ENCODE measurements at regions not wholly inside any gene's neighbourhood (a gene's known extent, or its start where the extent isn't known, plus 50 kb on each side); places are given as distances from the start of the nearest gene placed in this dataset.

DNA sequence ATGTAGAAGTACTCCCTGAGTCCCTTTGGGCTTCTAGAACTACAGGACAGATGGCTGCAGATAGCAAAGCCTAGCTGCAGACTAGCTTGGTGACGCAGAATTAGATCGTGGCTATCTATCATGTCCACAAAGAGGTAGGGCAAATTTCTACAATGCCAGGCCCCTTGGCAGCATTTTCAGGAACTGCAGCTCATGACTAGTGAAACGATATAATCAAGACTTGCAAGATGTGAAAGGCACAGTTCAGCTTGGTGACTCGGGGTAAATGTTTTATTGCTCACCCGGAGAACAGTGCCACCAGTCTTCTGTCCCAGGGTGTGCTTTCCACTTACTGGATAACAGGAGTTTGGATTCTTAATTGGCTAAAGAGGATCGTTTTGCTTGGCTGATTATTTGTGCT is 108.7 kb upstream of the LY86 start:
- Mint-ChIP-seq H3K27ac (no peak overlapping the region), H3K4me3 (no peak overlapping the region), H3K9me3 (peaks cover 11% of the 10 kb centered on the region), H3K4me1 (peaks cover 16% of the 10 kb centered on the region), H3K36me3 (no peaks in the 10 kb centered on the region), H3K27me3 (ENCODE audit: low read depth) (no peaks in the 10 kb centered on the region)
- TF ChIP-seq PRRX2 (CRISPR knock-in tag; IDR thresholded peaks at IDR 0.05), result no peak
- TF ChIP-seq ZNF281 (CRISPR knock-in tag; IDR thresholded peaks at IDR 0.05), result no peak
- TF ChIP-seq ETV6 (CRISPR knock-in tag; IDR thresholded peaks at IDR 0.05), result no peak
- TF ChIP-seq CBFB (CRISPR knock-in tag; IDR thresholded peaks at IDR 0.05; ENCODE audit: low read depth), result no peak
- TF ChIP-seq GTF2I (CRISPR knock-in tag; conservative IDR thresholded peaks at IDR 0.05), result no peak
- TF ChIP-seq, protein P1, sequence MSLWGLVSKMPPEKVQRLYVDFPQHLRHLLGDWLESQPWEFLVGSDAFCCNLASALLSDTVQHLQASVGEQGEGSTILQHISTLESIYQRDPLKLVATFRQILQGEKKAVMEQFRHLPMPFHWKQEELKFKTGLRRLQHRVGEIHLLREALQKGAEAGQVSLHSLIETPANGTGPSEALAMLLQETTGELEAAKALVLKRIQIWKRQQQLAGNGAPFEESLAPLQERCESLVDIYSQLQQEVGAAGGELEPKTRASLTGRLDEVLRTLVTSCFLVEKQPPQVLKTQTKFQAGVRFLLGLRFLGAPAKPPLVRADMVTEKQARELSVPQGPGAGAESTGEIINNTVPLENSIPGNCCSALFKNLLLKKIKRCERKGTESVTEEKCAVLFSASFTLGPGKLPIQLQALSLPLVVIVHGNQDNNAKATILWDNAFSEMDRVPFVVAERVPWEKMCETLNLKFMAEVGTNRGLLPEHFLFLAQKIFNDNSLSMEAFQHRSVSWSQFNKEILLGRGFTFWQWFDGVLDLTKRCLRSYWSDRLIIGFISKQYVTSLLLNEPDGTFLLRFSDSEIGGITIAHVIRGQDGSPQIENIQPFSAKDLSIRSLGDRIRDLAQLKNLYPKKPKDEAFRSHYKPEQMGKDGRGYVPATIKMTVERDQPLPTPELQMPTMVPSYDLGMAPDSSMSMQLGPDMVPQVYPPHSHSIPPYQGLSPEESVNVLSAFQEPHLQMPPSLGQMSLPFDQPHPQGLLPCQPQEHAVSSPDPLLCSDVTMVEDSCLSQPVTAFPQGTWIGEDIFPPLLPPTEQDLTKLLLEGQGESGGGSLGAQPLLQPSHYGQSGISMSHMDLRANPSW (CRISPR knock-in tag; conservative IDR thresholded peaks at IDR 0.05; ENCODE audit: low read depth), result no peak
- no peak for TF ChIP-seq ZNF396 (CRISPR knock-in tag; IDR thresholded peaks at IDR 0.05; ENCODE audit: borderline replicate concordance)
- no peak for TF ChIP-seq NR2C2 (CRISPR knock-in tag; IDR thresholded peaks at IDR 0.05)
- no peak for TF ChIP-seq HMGXB4 (CRISPR knock-in tag; IDR thresholded peaks at IDR 0.05)
- TF ChIP-seq TP53 (CRISPR knock-in tag; IDR thresholded peaks at IDR 0.05), result no peak
- TF ChIP-seq AFF4 (CRISPR knock-in tag; IDR thresholded peaks at IDR 0.05; ENCODE audit: borderline replicate concordance), result no peak
- TF ChIP-seq ERG (CRISPR knock-in tag; IDR thresholded peaks at IDR 0.05), result no peak
- TF ChIP-seq AR (CRISPR knock-in tag; IDR thresholded peaks at IDR 0.05), result no peak
- TF ChIP-seq JUN (CRISPR knock-in tag; IDR thresholded peaks at IDR 0.05), result no peak
- TF ChIP-seq SOX15 (CRISPR knock-in tag; IDR thresholded peaks at IDR 0.05), result no peak
- no peak for TF ChIP-seq ESRRA (CRISPR knock-in tag; IDR thresholded peaks at IDR 0.05; ENCODE audit: borderline replicate concordance)
- no peak for TF ChIP-seq MYBL2 (CRISPR knock-in tag; IDR thresholded peaks at IDR 0.05)
- no peak for DNase-seq (ENCODE audit: low spot score)
- ChIA-PET CTCF (no interaction called here), POLR2A (no interaction called here)
- ATAC-seq, result no peak
